ENCODE measurements at regions not wholly inside any gene's neighbourhood (a gene's known extent, or its start where the extent isn't known, plus 50 kb on each side); places are given as distances from the start of the nearest gene placed in this dataset.

- no peak for DNase-seq (ENCODE audit: low spot score in 2 of 2)
- Histone ChIP-seq H3K9me3 (no peaks in the 10 kb centered on the region), H3K4me1 (no peaks in the 10 kb centered on the region), H3K27ac (no peak overlapping the region), H3K36me3 (no peaks in the 10 kb centered on the region), H3K27me3 (no peaks in the 10 kb centered on the region), H3K4me3 (no peak overlapping the region)
- intact Hi-C loops (cut with DNase I; ENCODE audit: low total_unique reads), result no loop called here
- no peak for TF ChIP-seq POLR2A (IDR thresholded peaks at IDR 0.05)
- TF ChIP-seq, protein P1, sequence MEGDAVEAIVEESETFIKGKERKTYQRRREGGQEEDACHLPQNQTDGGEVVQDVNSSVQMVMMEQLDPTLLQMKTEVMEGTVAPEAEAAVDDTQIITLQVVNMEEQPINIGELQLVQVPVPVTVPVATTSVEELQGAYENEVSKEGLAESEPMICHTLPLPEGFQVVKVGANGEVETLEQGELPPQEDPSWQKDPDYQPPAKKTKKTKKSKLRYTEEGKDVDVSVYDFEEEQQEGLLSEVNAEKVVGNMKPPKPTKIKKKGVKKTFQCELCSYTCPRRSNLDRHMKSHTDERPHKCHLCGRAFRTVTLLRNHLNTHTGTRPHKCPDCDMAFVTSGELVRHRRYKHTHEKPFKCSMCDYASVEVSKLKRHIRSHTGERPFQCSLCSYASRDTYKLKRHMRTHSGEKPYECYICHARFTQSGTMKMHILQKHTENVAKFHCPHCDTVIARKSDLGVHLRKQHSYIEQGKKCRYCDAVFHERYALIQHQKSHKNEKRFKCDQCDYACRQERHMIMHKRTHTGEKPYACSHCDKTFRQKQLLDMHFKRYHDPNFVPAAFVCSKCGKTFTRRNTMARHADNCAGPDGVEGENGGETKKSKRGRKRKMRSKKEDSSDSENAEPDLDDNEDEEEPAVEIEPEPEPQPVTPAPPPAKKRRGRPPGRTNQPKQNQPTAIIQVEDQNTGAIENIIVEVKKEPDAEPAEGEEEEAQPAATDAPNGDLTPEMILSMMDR (IDR thresholded peaks at IDR 0.05), result no peak
- no peak for TF ChIP-seq POLR2AphosphoS5 (IDR thresholded peaks at IDR 0.05)
Observed at GRCh38 chr10:2079603-2080078, 342.3 kb upstream of the ADARB2 start.

- intact Hi-C loops (cut with DNase I; ENCODE audit: low total_unique reads), result no loop called here
- TF ChIP-seq POLR2A (IDR thresholded peaks at IDR 0.05), result no peak
- TF ChIP-seq, protein P1 (IDR thresholded peaks at IDR 0.05), result no peak
- DNase-seq (ENCODE audit: low spot score in 2 of 2), result no peak
Observed at GRCh38 chr10:2077231-2077630, 339.9 kb upstream of the ADARB2 start.

GRCh38 chr10:2076528-2076927, 339.2 kb upstream of the ADARB2 start:
- Histone ChIP-seq H3K9me3 (no peaks in the 10 kb centered on the region), H3K4me1 (no peaks in the 10 kb centered on the region), H3K27ac (no peak overlapping the region), H3K4me3 (no peak overlapping the region), H3K36me3 (no peaks in the 10 kb centered on the region), H3K27me3 (no peaks in the 10 kb centered on the region)
- intact Hi-C loops (cut with DNase I; ENCODE audit: low total_unique reads), result no loop called here
- TF ChIP-seq POLR2AphosphoS5 (IDR thresholded peaks at IDR 0.05) (no peak), POLR2A (IDR thresholded peaks at IDR 0.05) (no peak)
- TF ChIP-seq, protein P1 (IDR thresholded peaks at IDR 0.05), result no peak
- DNase-seq (ENCODE audit: low spot score in 2 of 2), result no peak

More at GRCh38 chr10:2077231-2077630, 339.9 kb upstream of the ADARB2 start:
- H3K36me3 ChIP-seq, result no peaks in the 10 kb centered on the region
- H3K27ac ChIP-seq, result no peak overlapping the region
- H3K4me3 ChIP-seq, result no peak overlapping the region
- H3K9me3 ChIP-seq, result no peaks in the 10 kb centered on the region
- no peaks in the 10 kb centered on the region for H3K27me3 ChIP-seq
- H3K4me1 ChIP-seq, result no peaks in the 10 kb centered on the region

DNA sequence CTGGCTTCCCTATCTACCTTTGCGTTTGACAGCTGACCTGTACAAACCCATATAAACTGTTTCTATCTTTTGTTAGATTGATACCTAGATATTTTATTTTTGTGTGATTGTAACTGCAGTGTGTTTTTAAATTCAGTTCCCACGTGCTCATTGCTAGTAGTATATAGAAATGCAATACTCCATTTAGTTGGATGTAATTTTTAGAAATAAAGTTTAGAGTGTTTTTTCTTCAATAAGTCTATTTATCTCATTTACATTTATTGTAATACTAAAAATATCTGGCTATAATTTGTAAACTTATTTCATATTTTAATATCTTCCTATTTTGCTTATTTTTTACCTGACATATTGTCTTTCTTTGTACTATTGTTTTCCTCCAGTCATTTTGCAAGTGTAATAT, 329.7 kb upstream of the ADARB2 start:
- intact Hi-C loops (cut with DNase I; ENCODE audit: low total_unique reads), result no loop called here
- Histone ChIP-seq H3K9me3 (no peaks in the 10 kb centered on the region), H3K27me3 (no peaks in the 10 kb centered on the region), H3K4me1 (no peaks in the 10 kb centered on the region), H3K27ac (no peak overlapping the region), H3K36me3 (no peaks in the 10 kb centered on the region), H3K4me3 (no peak overlapping the region)
- TF ChIP-seq, protein P1 (IDR thresholded peaks at IDR 0.05), result no peak
- no peak for TF ChIP-seq POLR2A (IDR thresholded peaks at IDR 0.05)
- no peak for TF ChIP-seq POLR2AphosphoS5 (IDR thresholded peaks at IDR 0.05)
- no peak for DNase-seq (ENCODE audit: low spot score in 2 of 2)

- DNase-seq (ENCODE audit: low spot score in 2 of 2), result no peak
- intact Hi-C loops (cut with DNase I; ENCODE audit: low total_unique reads), result no loop called here
- no peak for TF ChIP-seq POLR2AphosphoS5 (IDR thresholded peaks at IDR 0.05)
- TF ChIP-seq, protein P1 (IDR thresholded peaks at IDR 0.05), result no peak
- Histone ChIP-seq H3K4me1 (no peaks in the 10 kb centered on the region), H3K36me3 (no peaks in the 10 kb centered on the region), H3K4me3 (no peak overlapping the region), H3K9me3 (no peaks in the 10 kb centered on the region), H3K27me3 (no peaks in the 10 kb centered on the region), H3K27ac (no peak overlapping the region)
Observed at GRCh38 chr10:2054728-2055127, 317.4 kb upstream of the ADARB2 start.
